Activated CD4-positive, CD25-positive, alpha-beta regulatory T cell treated with anti-CD3 and anti-CD28 coated beads, Interleukin-2, amount 50 U/mL, for 16 hours (primary cell): ENCODE measurements at regions not wholly inside any gene's neighbourhood (a gene's known extent, or its start where the extent isn't known, plus 50 kb on each side); places are given as distances from the start of the nearest gene placed in this dataset.
"Not testable (repeated sequence)": the region's sequence is repeated elsewhere in the genome, so short reads cannot be mapped to it uniquely, and the experiment has no call there.

Source experiments
- DNase-seq: peaks from one replicate; pipeline ENCODE4 v3.0.0-alpha.2; 2020; ENCODE audit warnings: low read depth, low spot score

DNA sequence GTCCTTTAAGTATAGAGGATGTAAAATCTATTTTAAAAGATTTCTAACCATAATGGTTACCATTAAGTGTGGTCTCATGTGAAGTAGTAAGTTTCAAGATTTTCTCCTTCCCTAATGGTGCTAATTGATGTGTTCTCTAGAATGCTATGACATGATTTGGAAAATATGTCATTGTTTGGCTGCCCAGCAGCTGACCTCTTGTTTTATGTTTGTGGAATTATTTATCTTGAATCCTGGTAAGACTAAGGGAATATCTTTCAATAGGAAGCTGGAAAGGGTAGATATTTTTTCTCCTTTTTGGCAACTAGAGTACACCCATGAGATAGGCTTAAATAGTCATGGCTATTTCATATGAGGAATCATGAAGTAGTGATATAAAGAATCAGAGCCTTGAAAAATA, 139.8 kb upstream of the CHODL start:
- no peak for DNase-seq

- DNase-seq = not testable (repeated sequence)
Observed at GRCh38 chr21:18096413-18096812, 148.2 kb upstream of the CHODL start.

DNA sequence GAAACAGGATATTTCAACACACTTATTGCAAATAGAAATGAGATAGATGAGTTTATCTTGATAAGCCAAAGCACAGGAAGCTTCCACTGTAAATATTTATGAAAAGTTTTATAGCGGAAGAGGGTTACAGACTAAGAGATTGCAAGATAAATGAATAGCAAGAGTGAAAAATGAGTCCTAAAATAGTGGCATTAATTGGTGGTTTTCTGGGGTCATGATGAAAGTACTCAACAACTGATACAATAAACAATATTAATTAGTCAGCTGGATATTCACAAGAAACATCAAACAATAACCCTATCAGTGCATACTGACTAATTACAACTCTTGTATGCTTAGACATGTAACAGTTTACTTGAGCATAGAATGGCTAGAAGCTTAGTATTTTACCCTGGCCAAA, 154.8 kb upstream of the CHODL start:
- no peak for DNase-seq

GRCh38 chr21:18070392-18070791, 174.2 kb upstream of the CHODL start:
- no peak for DNase-seq

GRCh38 chr21:18069875-18070274, 174.8 kb upstream of the CHODL start:
- no peak for DNase-seq

GRCh38 chr21:18060402-18060801, 184.2 kb upstream of the CHODL start:
- no peak for DNase-seq

DNA sequence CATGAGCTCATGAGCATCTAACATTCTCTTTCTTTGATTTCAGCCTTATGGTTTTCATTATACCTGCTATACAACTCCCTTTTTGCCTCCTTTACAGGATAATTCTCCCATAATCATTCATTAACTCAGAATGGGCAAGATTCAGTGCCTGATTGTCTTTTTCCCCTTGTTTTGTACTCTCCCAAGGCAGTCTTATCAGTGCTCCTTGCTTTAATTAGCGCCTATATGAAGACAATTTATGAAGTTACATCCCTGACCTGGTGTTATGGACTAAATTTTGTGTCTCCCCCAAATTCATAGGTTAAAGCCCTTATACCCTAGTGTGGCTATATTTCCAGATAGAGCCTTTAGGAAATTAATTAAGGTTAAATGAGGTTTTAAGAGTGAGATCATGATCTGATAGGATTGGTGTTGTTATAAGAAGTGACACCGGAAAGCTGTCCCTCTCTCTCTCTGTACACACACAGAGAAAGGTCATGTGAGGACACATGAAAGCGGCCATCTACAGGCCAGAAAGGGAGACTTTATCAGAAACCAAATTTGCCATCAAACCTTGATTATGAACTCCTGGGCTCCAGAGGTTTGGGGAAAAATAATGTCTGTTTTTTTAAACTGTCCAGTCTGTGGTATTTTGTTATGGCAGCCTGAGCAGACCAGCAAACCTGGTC, 185.8 kb upstream of the CHODL start:
- DNase-seq = no peak

DNA sequence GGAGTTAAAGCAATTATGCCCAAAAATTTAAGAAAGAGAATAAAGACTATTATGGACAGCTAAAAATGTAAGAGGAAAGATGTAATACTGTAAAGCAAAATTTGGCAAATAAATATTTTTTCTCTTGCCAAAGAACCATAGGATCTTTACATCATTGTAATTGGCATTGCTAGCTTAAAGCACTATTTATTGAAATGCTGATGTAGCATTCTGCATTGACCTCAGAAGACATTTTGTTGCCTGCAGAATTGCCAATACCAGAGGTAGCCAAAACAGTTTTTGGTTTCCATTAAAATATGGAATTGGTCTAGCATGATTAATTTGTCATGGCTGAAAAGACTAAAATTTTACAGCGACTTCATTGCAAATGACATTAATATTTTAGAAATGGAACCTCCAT, 191.5 kb upstream of the CHODL start:
- no peak for DNase-seq

GRCh38 chr21:18049461-18049860, 195.2 kb upstream of the CHODL start:
- no peak for DNase-seq

- no peak for DNase-seq
Observed at GRCh38 chr21:18041012-18041411, 203.6 kb upstream of the CHODL start.

- no peak for DNase-seq
Observed at GRCh38 chr21:18030248-18030647, 211.1 kb upstream of the C21orf91 start.

DNA sequence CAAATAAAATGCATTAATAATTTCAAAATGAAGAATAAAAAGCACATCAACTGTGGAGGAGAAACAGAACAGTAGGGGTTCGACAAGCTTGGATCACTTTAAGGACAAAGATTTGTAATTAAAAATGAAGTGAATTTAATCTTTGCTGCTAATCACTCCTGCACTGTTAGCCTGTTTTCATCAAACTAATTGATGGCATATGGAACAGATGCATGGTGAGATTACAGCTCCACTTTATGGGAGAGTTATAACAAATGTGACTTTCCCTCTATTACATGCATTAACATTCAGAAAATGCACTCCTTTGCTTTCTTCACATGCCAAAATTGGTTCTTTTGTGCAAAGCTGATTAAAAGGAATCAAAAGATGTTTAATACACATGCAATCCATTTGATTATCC, 207.2 kb upstream of the C21orf91 start:
- no peak for DNase-seq

- no peak for DNase-seq
Observed at GRCh38 chr21:18023711-18024110, 204.6 kb upstream of the C21orf91 start.

- no peak for DNase-seq
Observed at GRCh38 chr21:18023157-18023556, 204.0 kb upstream of the C21orf91 start.

DNA sequence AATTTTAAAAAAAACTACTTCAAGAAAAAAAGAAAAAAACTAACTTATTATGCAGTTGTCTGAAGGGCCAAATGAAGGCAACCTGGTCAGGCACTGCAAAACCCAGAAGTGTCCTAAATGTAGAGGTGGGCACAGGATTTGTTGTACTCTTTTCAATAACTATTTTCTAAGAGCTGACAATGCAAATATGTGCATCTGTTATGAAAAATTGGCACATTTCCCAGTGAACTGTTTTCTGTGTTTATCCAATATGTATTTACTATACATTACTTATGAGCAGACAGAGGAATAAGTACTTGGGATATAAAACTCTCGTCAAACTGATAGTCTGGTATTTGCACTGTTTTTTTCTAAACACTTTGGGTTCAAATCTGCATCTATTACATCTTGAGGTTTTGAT, 188.0 kb upstream of the C21orf91 start:
- DNase-seq = no peak

DNA sequence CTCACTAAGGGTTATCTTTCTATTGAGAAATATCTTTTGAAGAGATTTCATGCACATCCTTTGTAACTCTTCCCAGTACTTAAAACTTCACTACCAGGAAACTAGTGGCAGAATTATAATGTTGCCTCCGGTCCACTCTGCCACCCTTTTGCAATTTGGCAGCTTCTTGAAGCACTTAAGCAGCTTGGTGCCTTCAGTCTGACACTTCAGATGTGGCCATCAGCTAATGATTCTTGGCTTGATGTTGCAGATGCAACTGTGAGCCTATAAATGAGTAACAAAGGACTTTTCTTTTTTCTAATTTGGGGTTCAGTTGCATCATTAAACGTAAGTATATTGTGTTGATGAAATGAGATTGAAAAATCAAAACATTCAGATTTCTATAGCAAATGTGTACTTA, 187.5 kb upstream of the C21orf91 start:
- DNase-seq = no peak

GRCh38 chr21:18002393-18002792, 183.2 kb upstream of the C21orf91 start:
- DNase-seq = no peak

- DNase-seq = no peak
Observed at GRCh38 chr21:18000981-18001686, 182.0 kb upstream of the C21orf91 start.

- DNase-seq = not testable (repeated sequence)
Observed at GRCh38 chr21:17998599-17998998, 179.4 kb upstream of the C21orf91 start.

GRCh38 chr21:17989780-17990179, 170.6 kb upstream of the C21orf91 start:
- no peak for DNase-seq

GRCh38 chr21:17988102-17988437, 168.9 kb upstream of the C21orf91 start:
- DNase-seq = no peak

- no peak for DNase-seq
Observed at GRCh38 chr21:17987382-17988101, 168.4 kb upstream of the C21orf91 start.
